ENCODE measurements at regions not wholly inside any gene's neighbourhood (a gene's known extent, or its start where the extent isn't known, plus 50 kb on each side); places are given as distances from the start of the nearest gene placed in this dataset.

- Histone ChIP-seq H3K9me3 (ENCODE audit: control insufficient read depth, low read depth, low read length) (peaks cover 2% of the 10 kb centered on the region), H3K79me2 (ENCODE audit: control insufficient read depth, insufficient read depth, low read length) (no peaks in the 10 kb centered on the region), H3K9me1 (ENCODE audit: control insufficient read depth, extremely low read depth, insufficient read depth, low read length) (no peaks in the 10 kb centered on the region), H3K4me2 (ENCODE audit: control insufficient read depth, extremely low read depth, insufficient read depth, low read depth, low read length) (no peak overlapping the region), H3K27ac (ENCODE audit: control insufficient read depth, insufficient read depth, low read length) (no peak overlapping the region), H3K4me3 (ENCODE audit: control insufficient read depth in 2 of 3, extremely low read depth in 1 of 3, insufficient read depth in 2 of 3, low read depth in 1 of 3, low read length in 3 of 3) (no peak overlapping the region), H3K36me3 (ENCODE audit: control insufficient read depth in 2 of 2, extremely low read depth in 1 of 2, insufficient read depth in 2 of 2, low read length in 2 of 2) (no peaks in the 10 kb centered on the region), H4K20me1 (ENCODE audit: control insufficient read depth, extremely low read depth, insufficient read depth, low read length) (no peaks in the 10 kb centered on the region), H3K9ac (ENCODE audit: control insufficient read depth, extremely low read depth, insufficient read depth, low read length) (no peak overlapping the region), H2AFZ (ENCODE audit: control insufficient read depth, low read length) (no peak overlapping the region), H3K27me3 (ENCODE audit: control insufficient read depth, extremely low read depth, insufficient read depth, low read length) (no peaks in the 10 kb centered on the region), H3K4me1 (ENCODE audit: control insufficient read depth, extremely low read depth, insufficient read depth, low read length) (no peaks in the 10 kb centered on the region)
- dilution Hi-C loops (cut with MboI; ENCODE audit: extremely low pct_ligation_motif_present, low sequenced_read_pairs) = no loop called here
- TF ChIP-seq CTCF (optimal IDR thresholded peaks at IDR 0.05 in 1 of 3, IDR thresholded peaks at IDR 0.05 in 1 of 3, conservative IDR thresholded peaks at IDR 0.05 in 1 of 3; ENCODE audit: extremely low read depth in 1 of 3, insufficient read depth in 2 of 3, low read length in 3 of 3) (no peak), EZH2 (IDR thresholded peaks at IDR 0.05; ENCODE audit: low read length) (no peak)
- DNase-seq (ENCODE audit: low read depth, low spot score) (no peak), FAIRE-seq (no peak)
Observed at GRCh38 chr16:5928476-5929065, 831.0 kb upstream of the EEF2KMT start.

- Histone ChIP-seq H4K20me1 (ENCODE audit: control insufficient read depth, extremely low read depth, insufficient read depth, low read length) (no peaks in the 10 kb centered on the region), H3K9ac (ENCODE audit: control insufficient read depth, extremely low read depth, insufficient read depth, low read length) (no peak overlapping the region), H3K4me1 (ENCODE audit: control insufficient read depth, extremely low read depth, insufficient read depth, low read length) (no peaks in the 10 kb centered on the region), H2AFZ (ENCODE audit: control insufficient read depth, low read length) (no peak overlapping the region), H3K9me1 (ENCODE audit: control insufficient read depth, extremely low read depth, insufficient read depth, low read length) (no peaks in the 10 kb centered on the region), H3K27me3 (ENCODE audit: control insufficient read depth, extremely low read depth, insufficient read depth, low read length) (no peaks in the 10 kb centered on the region), H3K79me2 (ENCODE audit: control insufficient read depth, insufficient read depth, low read length) (no peaks in the 10 kb centered on the region), H3K27ac (ENCODE audit: control insufficient read depth, insufficient read depth, low read length) (no peak overlapping the region), H3K36me3 (ENCODE audit: control insufficient read depth in 2 of 2, extremely low read depth in 1 of 2, insufficient read depth in 2 of 2, low read length in 2 of 2) (no peaks in the 10 kb centered on the region), H3K4me2 (ENCODE audit: control insufficient read depth, extremely low read depth, insufficient read depth, low read depth, low read length) (no peak overlapping the region), H3K4me3 (ENCODE audit: control insufficient read depth in 2 of 3, extremely low read depth in 1 of 3, insufficient read depth in 2 of 3, low read depth in 1 of 3, low read length in 3 of 3) (no peak overlapping the region), H3K9me3 (ENCODE audit: control insufficient read depth, low read depth, low read length) (peaks cover 7% of the 10 kb centered on the region)
- DNase-seq (ENCODE audit: low read depth, low spot score) = no peak
- dilution Hi-C loops (cut with MboI; ENCODE audit: extremely low pct_ligation_motif_present, low sequenced_read_pairs) = no loop called here
- TF ChIP-seq EZH2 (IDR thresholded peaks at IDR 0.05; ENCODE audit: low read length) (no peak), CTCF (optimal IDR thresholded peaks at IDR 0.05 in 1 of 3, IDR thresholded peaks at IDR 0.05 in 1 of 3, conservative IDR thresholded peaks at IDR 0.05 in 1 of 3; ENCODE audit: extremely low read depth in 1 of 3, insufficient read depth in 2 of 3, low read length in 3 of 3) (no peak)
- no peak for FAIRE-seq
Observed at GRCh38 chr16:5925850-5926249, 828.3 kb upstream of the EEF2KMT start.

Data from keratinocyte (primary cell).